A673 (cell line): ENCODE measurements at regions not wholly inside any gene's neighbourhood (a gene's known extent, or its start where the extent isn't known, plus 50 kb on each side); places are given as distances from the start of the nearest gene placed in this dataset.
A peak's percentile ranks its signal among the peaks of the same experiment; 100 is the strongest.

Experiments
- BruUV-seq: library from RNA; stranded (reverse); fragments of 400-500 nt; replicated peaks from 2 replicates; lab custom pipeline; 2021; lab: Mats Ljungman, UMichigan
- CTCF ChIA-PET: fragments of 300-600 bp; sonication (Branson Sonifier 250); formaldehyde crosslinking; loops from one replicate; lab custom pipeline; 2022; ENCODE audit warnings: antibody characterized with exemption; lab: Charles Lee
- POLR2A ChIA-PET: fragments of 300-600 bp; sonication (Branson Sonifier 250); formaldehyde crosslinking; loops from one replicate; lab custom pipeline; 2022; ENCODE audit warnings: antibody characterized with exemption; ENCODE audit not compliant: low non-redundant PET; lab: Charles Lee
- DNase-seq: peaks from one replicate; pipeline ENCODE4 v3.0.0-alpha.2; 2015; ENCODE audit warnings: low spot score
- H3K27ac ChIP-seq: fragments of 200-600 bp; sonication (generic); 2 replicates; pipeline ENCODE4 v1.5.1; 2016; ENCODE audit warnings: mixed run types, low read depth, mild to moderate bottlenecking, mixed read lengths, antibody characterized with exemption, low read length; ENCODE audit not compliant: poor library complexity, severe bottlenecking
- H3K27me3 ChIP-seq: fragments of 200-600 bp; sonication (generic); replicated peaks from 2 replicates; pipeline ENCODE4 v1.6.1; 2017; ENCODE audit warnings: mixed run types, low read depth, mild to moderate bottlenecking, mixed read lengths, antibody characterized with exemption, low read length; ENCODE audit not compliant: insufficient read depth, poor library complexity
- H3K36me3 ChIP-seq: fragments of 200-600 bp; sonication (generic); 2 replicates; pipeline ENCODE4 v1.6.1; 2016; ENCODE audit warnings: mixed run types, mild to moderate bottlenecking, mixed read lengths, antibody characterized with exemption, low read length; ENCODE audit not compliant: insufficient read depth, poor library complexity, severe bottlenecking
- H3K4me1 ChIP-seq: fragments of 200-600 bp; sonication (generic); 2 replicates; pipeline ENCODE4 v1.6.1; 2017; ENCODE audit warnings: mixed run types, mild to moderate bottlenecking, mixed read lengths, antibody characterized with exemption, low read length; ENCODE audit not compliant: insufficient read depth, poor library complexity, severe bottlenecking
- H3K4me3 ChIP-seq: fragments of 200-600 bp; sonication (generic); 2 replicates; pipeline ENCODE4 v1.5.1; 2016; ENCODE audit warnings: low read depth, mixed run types, mild to moderate bottlenecking, mixed read lengths, low read length; ENCODE audit not compliant: poor library complexity, severe bottlenecking
- H3K9me3 ChIP-seq: fragments of 200-600 bp; sonication (generic); 2 replicates; pipeline ENCODE4 v1.6.1; 2016; ENCODE audit warnings: mixed run types, low read depth, mild to moderate bottlenecking, mixed read lengths, antibody characterized with exemption, low read length; ENCODE audit not compliant: poor library complexity, severe bottlenecking
- EZH2 ChIP-seq: fragments of 200-600 bp; sonication (generic); IDR thresholded peaks from 2 replicates; pipeline ENCODE4 v1.6.1; 2017; ENCODE audit warnings: borderline replicate concordance, low read depth, mild to moderate bottlenecking, mixed read lengths, antibody characterized with exemption, low read length; ENCODE audit not compliant: poor library complexity, severe bottlenecking
- intact Hi-C: fragments of 100-400 bp; cut with micrococcal nuclease; formaldehyde crosslinking; loops from one replicate; pipeline ENCODE4 v1.10.0; 2022; ENCODE audit not compliant: unreplicated experiment
- TF ChIP-seq, protein P1 (sequence below): fragments of 300-800, 200-600 bp; sonication (generic); conservative IDR thresholded peaks from 2 replicates; pipeline ENCODE4 v1.5.1; 2017; ENCODE audit warnings: low read depth, mild to moderate bottlenecking, antibody characterized with exemption, low read length, moderate library complexity, mixed read lengths

DNA sequence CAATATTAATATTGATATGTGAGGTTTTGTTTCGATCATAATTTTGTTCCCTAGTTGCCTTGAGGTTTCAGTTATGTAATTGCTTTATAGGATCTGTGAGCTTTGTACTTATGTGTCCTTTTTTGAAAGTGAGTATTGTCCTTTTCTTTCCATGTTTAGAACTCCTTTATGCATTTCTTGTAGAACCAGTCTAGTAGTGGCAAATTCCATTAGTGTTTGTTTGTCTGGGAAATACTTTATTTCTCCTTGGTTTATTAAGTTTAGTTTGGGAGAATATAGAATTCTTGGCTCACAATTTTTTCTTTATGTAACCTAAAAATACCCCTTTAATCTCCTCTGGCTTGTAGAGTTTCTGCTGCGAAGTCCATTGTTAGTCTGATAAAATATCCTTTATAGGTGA lies 127.5 kb upstream of the KITLG start:
- CTCF ChIA-PET, result no interaction called here
- Histone ChIP-seq H3K4me3 (no peak overlapping the region), H3K27me3 (no peaks in the 10 kb centered on the region), H3K27ac (no peak overlapping the region), H3K9me3 (no peaks in the 10 kb centered on the region), H3K36me3 (no peaks in the 10 kb centered on the region), H3K4me1 (no peaks in the 10 kb centered on the region)
- POLR2A ChIA-PET, result no interaction called here
- DNase-seq, result no peak
- BruUV-seq, result no TSS peak
- intact Hi-C loops, result no loop called here
- TF ChIP-seq, protein P1, sequence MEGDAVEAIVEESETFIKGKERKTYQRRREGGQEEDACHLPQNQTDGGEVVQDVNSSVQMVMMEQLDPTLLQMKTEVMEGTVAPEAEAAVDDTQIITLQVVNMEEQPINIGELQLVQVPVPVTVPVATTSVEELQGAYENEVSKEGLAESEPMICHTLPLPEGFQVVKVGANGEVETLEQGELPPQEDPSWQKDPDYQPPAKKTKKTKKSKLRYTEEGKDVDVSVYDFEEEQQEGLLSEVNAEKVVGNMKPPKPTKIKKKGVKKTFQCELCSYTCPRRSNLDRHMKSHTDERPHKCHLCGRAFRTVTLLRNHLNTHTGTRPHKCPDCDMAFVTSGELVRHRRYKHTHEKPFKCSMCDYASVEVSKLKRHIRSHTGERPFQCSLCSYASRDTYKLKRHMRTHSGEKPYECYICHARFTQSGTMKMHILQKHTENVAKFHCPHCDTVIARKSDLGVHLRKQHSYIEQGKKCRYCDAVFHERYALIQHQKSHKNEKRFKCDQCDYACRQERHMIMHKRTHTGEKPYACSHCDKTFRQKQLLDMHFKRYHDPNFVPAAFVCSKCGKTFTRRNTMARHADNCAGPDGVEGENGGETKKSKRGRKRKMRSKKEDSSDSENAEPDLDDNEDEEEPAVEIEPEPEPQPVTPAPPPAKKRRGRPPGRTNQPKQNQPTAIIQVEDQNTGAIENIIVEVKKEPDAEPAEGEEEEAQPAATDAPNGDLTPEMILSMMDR, result no peak
- TF ChIP-seq EZH2, result no peak

DNA sequence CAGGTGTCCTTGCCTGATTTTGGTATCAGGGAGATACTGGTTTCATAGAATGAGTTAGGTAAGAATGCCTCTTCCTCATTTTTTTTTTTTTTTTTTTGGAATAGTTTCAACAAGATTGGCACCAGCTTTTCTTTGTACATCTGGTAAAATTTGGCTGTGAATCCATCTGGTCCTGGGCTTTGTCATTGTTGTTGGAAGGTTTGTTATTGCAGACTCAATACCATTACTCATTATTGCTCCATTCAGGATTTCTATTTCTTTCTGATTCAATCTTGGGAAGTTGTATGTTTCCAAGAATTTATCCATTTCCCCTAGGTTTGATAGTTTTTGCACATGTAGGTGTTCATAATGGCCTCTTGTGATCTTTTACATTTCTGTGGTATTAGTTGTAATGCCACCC lies 126.0 kb upstream of the KITLG start:
- no peak for DNase-seq
- ChIA-PET POLR2A (no interaction called here), CTCF (no interaction called here)
- Histone ChIP-seq H3K4me3 (no peak overlapping the region), H3K27ac (no peak overlapping the region), H3K27me3 (no peaks in the 10 kb centered on the region), H3K36me3 (no peaks in the 10 kb centered on the region), H3K4me1 (no peaks in the 10 kb centered on the region), H3K9me3 (no peaks in the 10 kb centered on the region)
- TF ChIP-seq, protein P1, result no peak
- TF ChIP-seq EZH2, result no peak
- intact Hi-C loops, result no loop called here
- no TSS peak for BruUV-seq

DNA sequence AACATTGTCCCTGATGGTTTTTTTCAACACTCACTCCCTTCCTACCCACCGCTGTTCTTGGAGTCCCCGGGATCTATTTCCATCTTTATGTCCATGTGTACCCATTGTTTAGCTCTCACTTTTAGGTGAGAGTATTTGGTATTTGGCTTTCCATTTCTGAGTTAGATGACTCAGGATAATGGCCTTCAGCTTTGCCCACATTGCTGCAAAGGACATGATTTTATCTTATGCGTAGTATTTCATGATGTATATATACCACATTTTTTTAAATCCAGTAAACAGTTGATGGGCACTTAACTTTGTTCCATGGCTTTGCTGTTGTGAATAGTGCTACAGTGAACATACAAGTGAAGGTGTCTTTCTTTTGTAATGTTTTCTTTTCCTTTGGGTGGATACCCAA lies 123.5 kb upstream of the KITLG start:
- H3K36me3 ChIP-seq, result no peaks in the 10 kb centered on the region
- POLR2A ChIA-PET, result no interaction called here
- H3K9me3 ChIP-seq, result no peaks in the 10 kb centered on the region
- TF ChIP-seq EZH2, result no peak
- CTCF ChIA-PET, result no interaction called here
- BruUV-seq, result no TSS peak
- H3K4me1 ChIP-seq, result no peaks in the 10 kb centered on the region
- no peak overlapping the region for H3K4me3 ChIP-seq
- intact Hi-C loops, result no loop called here
- no peaks in the 10 kb centered on the region for H3K27me3 ChIP-seq
- H3K27ac ChIP-seq, result no peak overlapping the region
- DNase-seq, result no peak

DNA sequence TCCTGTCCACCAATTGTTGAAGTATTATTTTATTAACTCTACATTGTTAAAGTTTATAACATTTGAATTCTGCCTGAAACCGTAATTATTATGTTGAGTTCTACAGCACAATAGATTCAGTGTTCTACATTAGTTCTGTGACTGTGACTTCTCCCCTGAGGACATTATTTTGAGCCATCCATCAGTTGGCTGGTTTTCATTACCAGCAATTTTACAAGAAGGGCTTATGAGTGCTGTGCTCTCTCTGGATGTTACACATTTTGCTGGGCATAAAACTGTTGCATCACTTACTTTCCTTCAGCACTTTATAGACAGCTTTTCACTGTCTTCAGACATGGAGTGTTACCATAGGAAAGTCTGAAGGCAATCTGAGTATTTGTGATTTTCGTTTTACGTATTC lies 118.2 kb upstream of the KITLG start:
- DNase-seq, result peak; percentile 2
- intact Hi-C loops, result no loop called here
- H3K4me3 ChIP-seq, result no peak overlapping the region
- H3K36me3 ChIP-seq, result no peaks in the 10 kb centered on the region
- no peaks in the 10 kb centered on the region for H3K9me3 ChIP-seq
- BruUV-seq, result no TSS peak
- no peak overlapping the region for H3K27ac ChIP-seq
- no peaks in the 10 kb centered on the region for H3K4me1 ChIP-seq
- CTCF ChIA-PET, result no interaction called here
- no peak for TF ChIP-seq EZH2
- TF ChIP-seq, protein P1, result no peak
- no peaks in the 10 kb centered on the region for H3K27me3 ChIP-seq
- POLR2A ChIA-PET, result no interaction called here
